Ovary (tissue), 3 donors: ENCODE measurements at regions not wholly inside any gene's neighbourhood (a gene's known extent, or its start where the extent isn't known, plus 50 kb on each side); places are given as distances from the start of the nearest gene placed in this dataset.

ENCODE experiments used
- EP300 ChIP-seq: sonication (generic); formaldehyde crosslinking; IDR thresholded peaks from one replicate; pipeline ENCODE4 v1.6.1; 2017; ENCODE audit warnings: antibody characterized with exemption
- POLR2A ChIP-seq: fragments of 450-650 bp; IDR thresholded peaks from one replicate; pipeline ENCODE4 v1.6.1; 2017; ENCODE audit warnings: antibody characterized with exemption, mild to moderate bottlenecking, moderate library complexity
- TF ChIP-seq, protein P1 (sequence below), 3 donors: fragments of 450-650 bp in 2 of 3; fragments of 200-600 bp in 1 of 3; IDR thresholded peaks; one replicate each; pipeline versions ENCODE4 v1.5.1 to v1.8.0; 2016 to 2022; ENCODE audit warnings: antibody characterized with exemption in 3 of 3, mild to moderate bottlenecking in 1 of 3
- donor health status: DM: no; HTN: no; CAD: no.

DNA sequence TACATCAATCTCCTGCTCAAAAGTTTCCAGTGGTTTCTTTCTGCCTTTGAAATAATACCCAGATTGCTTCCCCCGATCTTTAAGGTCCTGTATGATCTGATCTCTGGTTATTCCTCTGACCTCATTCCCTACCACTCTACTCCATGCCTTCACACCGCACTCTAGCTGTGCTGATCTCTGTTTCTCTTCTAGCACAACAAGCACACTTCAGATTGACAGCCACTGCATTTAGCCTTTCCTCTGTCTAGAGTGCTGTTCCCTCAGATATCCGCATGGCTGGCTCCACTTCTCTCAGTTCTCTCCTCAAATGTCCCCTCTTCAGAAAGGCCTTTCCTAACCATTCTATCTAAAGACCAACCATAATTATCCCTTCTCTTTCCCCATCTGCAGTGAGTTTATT, 370.4 kb upstream of the FGF13 start:
- TF ChIP-seq, protein P1, sequence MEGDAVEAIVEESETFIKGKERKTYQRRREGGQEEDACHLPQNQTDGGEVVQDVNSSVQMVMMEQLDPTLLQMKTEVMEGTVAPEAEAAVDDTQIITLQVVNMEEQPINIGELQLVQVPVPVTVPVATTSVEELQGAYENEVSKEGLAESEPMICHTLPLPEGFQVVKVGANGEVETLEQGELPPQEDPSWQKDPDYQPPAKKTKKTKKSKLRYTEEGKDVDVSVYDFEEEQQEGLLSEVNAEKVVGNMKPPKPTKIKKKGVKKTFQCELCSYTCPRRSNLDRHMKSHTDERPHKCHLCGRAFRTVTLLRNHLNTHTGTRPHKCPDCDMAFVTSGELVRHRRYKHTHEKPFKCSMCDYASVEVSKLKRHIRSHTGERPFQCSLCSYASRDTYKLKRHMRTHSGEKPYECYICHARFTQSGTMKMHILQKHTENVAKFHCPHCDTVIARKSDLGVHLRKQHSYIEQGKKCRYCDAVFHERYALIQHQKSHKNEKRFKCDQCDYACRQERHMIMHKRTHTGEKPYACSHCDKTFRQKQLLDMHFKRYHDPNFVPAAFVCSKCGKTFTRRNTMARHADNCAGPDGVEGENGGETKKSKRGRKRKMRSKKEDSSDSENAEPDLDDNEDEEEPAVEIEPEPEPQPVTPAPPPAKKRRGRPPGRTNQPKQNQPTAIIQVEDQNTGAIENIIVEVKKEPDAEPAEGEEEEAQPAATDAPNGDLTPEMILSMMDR (IDR thresholded peaks at IDR 0.05), result no peak
- TF ChIP-seq EP300, result no peak
- no peak for TF ChIP-seq POLR2A
